HCT116 (cell line): ENCODE measurements at regions not wholly inside any gene's neighbourhood (a gene's known extent, or its start where the extent isn't known, plus 50 kb on each side); places are given as distances from the start of the nearest gene placed in this dataset.

Experiments used
- ATAC-seq: fragments of 200-7000 bp; cut with Tn5 transposase; 2 replicates; pipeline ENCODE4 v1.9.1; 2020; ENCODE audit warnings: mild to moderate bottlenecking, moderate library complexity
- BruUV-seq: library from RNA; stranded (reverse); fragments of 400-500 nt; replicated peaks from 2 replicates; lab custom pipeline; 2021; lab: Mats Ljungman, UMichigan
- CTCF ChIA-PET: fragments of 300-600 bp; sonication (Branson Sonifier 250); formaldehyde crosslinking; loops from one replicate; lab custom pipeline; 2021; ENCODE audit warnings: antibody characterized with exemption; lab: Charles Lee
- POLR2A ChIA-PET: fragments of 300-600, 350-600 bp; sonication (Branson Sonifier 250); formaldehyde crosslinking; loops from one replicate; lab custom pipeline; 2021; ENCODE audit warnings: antibody characterized with exemption; lab: Charles Lee
- RAD21 ChIA-PET, 2 experiments: fragments of 300-600 bp; sonication (Branson Sonifier 250); formaldehyde crosslinking; loops; one replicate each; lab custom pipeline; 2023; ENCODE audit warnings: low total read pairs in 2 of 2; ENCODE audit not compliant: uncharacterized antibody in 2 of 2, unreplicated experiment in 2 of 2, low non-redundant PET in 1 of 2; lab: Charles Lee
- DNase-seq: peaks from one replicate; pipeline ENCODE4 v3.0.0-alpha.2; 2010; ENCODE audit warnings: low read depth, low spot score
- H2AFZ ChIP-seq: fragments of 200-600 bp; shearing (Covaris generic), sonication (generic); 2 replicates; pipeline ENCODE4 v1.6.1; 2017; ENCODE audit warnings: low read depth, mixed run types, mixed read lengths, antibody characterized with exemption, low read length; ENCODE audit not compliant: poor library complexity, severe bottlenecking
- H3K27ac ChIP-seq: 2 replicates; pipeline ENCODE4 v1.5.1; 2012; ENCODE audit warnings: low read depth, low read length
- H3K27me3 ChIP-seq: fragments of 200-600 bp; sonication (generic); 2 replicates; pipeline ENCODE4 v1.6.1; 2016; ENCODE audit warnings: mixed run types, low read length, mixed read lengths; ENCODE audit not compliant: insufficient read depth
- H3K36me3 ChIP-seq, 2 experiments: fragments of 200-500 bp in 1 of 2; fragments of 200-600 bp in 1 of 2; sonication (Bioruptor generic) in 1 of 2; sonication (generic) in 1 of 2; 2 replicates each; pipeline versions ENCODE4 v1.5.1 to v1.6.1; 2014 to 2016; ENCODE audit warnings: low read length in 2 of 2, inconsistent platforms in 1 of 2, mixed read lengths in 1 of 2, mixed run types in 1 of 2; ENCODE audit not compliant: insufficient read depth in 2 of 2, control insufficient read depth in 1 of 2
- H3K4me1 ChIP-seq, 2 experiments: fragments of 200-600 bp in 1 of 2; sonication (generic) in 1 of 2; 2 replicates each; pipeline versions ENCODE4 v1.5.1 to v1.6.1; 2012 to 2017; ENCODE audit warnings: low read length in 2 of 2, inconsistent platforms in 1 of 2, mild to moderate bottlenecking in 1 of 2, mixed read lengths in 1 of 2, mixed run types in 1 of 2, moderate library complexity in 1 of 2; ENCODE audit not compliant: insufficient read depth in 2 of 2, control insufficient read depth in 1 of 2
- H3K4me2 ChIP-seq: fragments of 200-600 bp; sonication (generic); 2 replicates; pipeline ENCODE4 v1.6.1; 2017; ENCODE audit warnings: mixed run types, low read length, mixed read lengths
- H3K4me3 ChIP-seq, 2 experiments: fragments of 200-600 bp in 1 of 2; sonication (generic) in 1 of 2; replicated peaks in 1 of 2; 2 replicates each; pipeline ENCODE4 v1.5.1; 2011 to 2016; ENCODE audit warnings: low read length in 2 of 2, control low read depth in 1 of 2, low read depth in 1 of 2, mild to moderate bottlenecking in 1 of 2, mixed read lengths in 1 of 2, mixed run types in 1 of 2
- H3K79me2 ChIP-seq: fragments of 200-600 bp; sonication (generic); 2 replicates; pipeline ENCODE4 v1.6.1; 2017; ENCODE audit warnings: mild to moderate bottlenecking, mixed run types, low read length, moderate library complexity, mixed read lengths; ENCODE audit not compliant: insufficient read depth
- H3K9ac ChIP-seq: fragments of 200-600 bp; sonication (generic); 2 replicates; pipeline ENCODE4 v1.6.1; 2016; ENCODE audit warnings: low read length, mixed read lengths
- H3K9me2 ChIP-seq: fragments of 200-600 bp; sonication (generic), shearing (Covaris generic); 2 replicates; pipeline ENCODE4 v1.6.1; 2017; ENCODE audit warnings: mixed run types, mild to moderate bottlenecking, moderate library complexity; ENCODE audit not compliant: insufficient read depth
- H3K9me3 ChIP-seq, 2 experiments: fragments of 200-500 bp in 1 of 2; fragments of 200-600 bp in 1 of 2; sonication (Bioruptor generic) in 1 of 2; sonication (generic) in 1 of 2; 2 replicates each; pipeline ENCODE4 v1.6.1; 2014 to 2017; ENCODE audit warnings: low read length in 2 of 2, mixed read lengths in 2 of 2, inconsistent platforms in 1 of 2, low read depth in 1 of 2, mild to moderate bottlenecking in 1 of 2, mixed run types in 1 of 2, moderate library complexity in 1 of 2; ENCODE audit not compliant: control insufficient read depth in 1 of 2, insufficient read depth in 1 of 2
- H4K20me1 ChIP-seq: fragments of 200-600 bp; sonication (generic), shearing (Covaris generic); 2 replicates; pipeline ENCODE4 v1.6.1; 2017; ENCODE audit warnings: mixed run types, mild to moderate bottlenecking, moderate library complexity; ENCODE audit not compliant: insufficient read depth
- CBX3 ChIP-seq: IDR thresholded peaks from 2 replicates; pipeline ENCODE4 v1.6.1; 2012; ENCODE audit warnings: low read depth
- CEBPB ChIP-seq: IDR thresholded peaks from 2 replicates; pipeline ENCODE4 v1.6.1; 2012; ENCODE audit warnings: low read depth
- CTCF ChIP-seq, 3 experiments: fragments of 200-600 bp in 1 of 3; sonication (generic) in 1 of 3; IDR thresholded peaks in 2 of 3; conservative IDR thresholded peaks in 1 of 3; 2 replicates each; pipeline ENCODE4 v1.5.1; 2012 to 2017; ENCODE audit warnings: low read depth in 2 of 3, low read length in 2 of 3, antibody characterized with exemption in 1 of 3, borderline replicate concordance in 1 of 3, control low read depth in 1 of 3, mild to moderate bottlenecking in 1 of 3, mixed read lengths in 1 of 3, mixed run types in 1 of 3, moderate library complexity in 1 of 3; ENCODE audit not compliant: insufficient read depth in 1 of 3
- EGR1 ChIP-seq: IDR thresholded peaks from 2 replicates; pipeline ENCODE4 v1.6.1; 2012; ENCODE audit warnings: low read depth
- ELF1 ChIP-seq: IDR thresholded peaks from 2 replicates; pipeline ENCODE4 v1.6.1; 2012; ENCODE audit warnings: low read depth, borderline replicate concordance
- EZH2phosphoT487 ChIP-seq: fragments of 200-600 bp; IDR thresholded peaks from 2 replicates; pipeline ENCODE4 v1.6.1; 2018; ENCODE audit warnings: antibody characterized with exemption, borderline replicate concordance
- FOSL1 ChIP-seq: IDR thresholded peaks from 2 replicates; pipeline ENCODE4 v1.6.1; 2012; ENCODE audit warnings: low read depth
- JUND ChIP-seq: IDR thresholded peaks from 2 replicates; pipeline ENCODE4 v1.6.1; 2012
- MAX ChIP-seq: IDR thresholded peaks from 2 replicates; pipeline ENCODE4 v1.6.1; 2012
- POLR2A ChIP-seq: IDR thresholded peaks from 2 replicates; pipeline ENCODE4 v1.7.0; 2011; ENCODE audit warnings: borderline replicate concordance; ENCODE audit not compliant: insufficient read depth, insufficient read length; ENCODE audit errors: extremely low read depth
- POLR2AphosphoS5 ChIP-seq: IDR thresholded peaks from 2 replicates; pipeline ENCODE4 v1.6.1; 2011; ENCODE audit warnings: mild to moderate bottlenecking, low read depth, low read length, moderate library complexity
- RAD21 ChIP-seq: IDR thresholded peaks from 2 replicates; pipeline ENCODE4 v1.6.1; 2012; ENCODE audit warnings: low read depth, mild to moderate bottlenecking
- SIN3A ChIP-seq: IDR thresholded peaks from 2 replicates; pipeline ENCODE4 v1.6.1; 2012; ENCODE audit warnings: low read depth
- SRF ChIP-seq: IDR thresholded peaks from 2 replicates; pipeline ENCODE4 v1.6.1; 2012; ENCODE audit warnings: low read depth
- TCF7L2 ChIP-seq: IDR thresholded peaks from 2 replicates; pipeline ENCODE4 v1.7.0; 2011; ENCODE audit warnings: borderline replicate concordance, inconsistent platforms; ENCODE audit not compliant: insufficient read depth, insufficient read length; ENCODE audit errors: extremely low read depth
- ZNF274 ChIP-seq: fragments of 200-500 bp; sonication (Bioruptor generic); IDR thresholded peaks from 2 replicates; pipeline ENCODE4 v1.6.1; 2014; ENCODE audit warnings: mild to moderate bottlenecking, low read depth, low read length, inconsistent platforms
- intact Hi-C: fragments of 100-400 bp; cut with micrococcal nuclease; formaldehyde crosslinking; loops from 2 replicates; pipeline ENCODE4 v1.10.0; 2022
- TF ChIP-seq, protein P1 (sequence below): IDR thresholded peaks from 2 replicates; pipeline ENCODE4 v1.6.1; 2012; ENCODE audit warnings: low read depth
- TF ChIP-seq, protein P2 (sequence below): IDR thresholded peaks from 2 replicates; pipeline ENCODE4 v1.6.1; 2011; ENCODE audit warnings: mild to moderate bottlenecking, low read length, moderate library complexity; ENCODE audit not compliant: insufficient replicate concordance; ENCODE audit errors: extremely low read depth

DNA sequence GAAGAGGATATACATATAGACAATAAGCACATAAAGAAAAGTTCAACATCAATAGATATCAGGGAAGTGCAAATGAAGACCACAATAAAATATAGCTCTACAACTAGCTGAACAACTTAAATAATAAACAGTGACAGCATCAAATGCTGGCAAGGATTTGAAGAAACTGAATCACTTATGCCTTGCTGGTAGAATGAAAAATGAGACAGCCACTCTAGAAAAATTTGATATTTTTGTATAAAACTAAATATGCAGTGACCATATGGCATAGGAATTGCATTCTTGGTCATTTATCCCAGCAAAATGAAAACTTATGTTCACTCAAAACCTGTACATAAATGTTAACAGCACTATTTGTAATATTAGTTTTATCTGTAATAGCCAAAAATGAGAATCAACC, 1102.0 kb downstream of the C4orf33 start:
- H3K36me3 ChIP-seq, result no peaks in the 10 kb centered on the region
- H4K20me1 ChIP-seq, result no peaks in the 10 kb centered on the region
- intact Hi-C loops, result no loop called here
- peaks cover 4 to 9% of the 10 kb centered on the region in 2 experiments; a peak in 3 of 4 replicates for H3K9me3 ChIP-seq
- no peak overlapping the region for H2AFZ ChIP-seq
- no peak overlapping the region for H3K9ac ChIP-seq
- H3K27ac ChIP-seq, result no peak overlapping the region
- no TSS peak for BruUV-seq
- RAD21 ChIA-PET, result no interaction called here
- no peak overlapping the region for H3K4me3 ChIP-seq
- no peaks in the 10 kb centered on the region for H3K27me3 ChIP-seq
- DNase-seq (no peak), ATAC-seq (no peak)
- no peak for TF ChIP-seq SRF
- no peak for TF ChIP-seq POLR2A
- TF ChIP-seq POLR2AphosphoS5, result no peak
- TF ChIP-seq ZNF274, result no peak
- no peak for TF ChIP-seq EZH2phosphoT487
- no peak for TF ChIP-seq JUND
- TF ChIP-seq RAD21, result no peak
- no peak for TF ChIP-seq SIN3A
- no peak for TF ChIP-seq TCF7L2
- no peak for TF ChIP-seq FOSL1
- TF ChIP-seq MAX, result no peak
- TF ChIP-seq, protein P1, sequence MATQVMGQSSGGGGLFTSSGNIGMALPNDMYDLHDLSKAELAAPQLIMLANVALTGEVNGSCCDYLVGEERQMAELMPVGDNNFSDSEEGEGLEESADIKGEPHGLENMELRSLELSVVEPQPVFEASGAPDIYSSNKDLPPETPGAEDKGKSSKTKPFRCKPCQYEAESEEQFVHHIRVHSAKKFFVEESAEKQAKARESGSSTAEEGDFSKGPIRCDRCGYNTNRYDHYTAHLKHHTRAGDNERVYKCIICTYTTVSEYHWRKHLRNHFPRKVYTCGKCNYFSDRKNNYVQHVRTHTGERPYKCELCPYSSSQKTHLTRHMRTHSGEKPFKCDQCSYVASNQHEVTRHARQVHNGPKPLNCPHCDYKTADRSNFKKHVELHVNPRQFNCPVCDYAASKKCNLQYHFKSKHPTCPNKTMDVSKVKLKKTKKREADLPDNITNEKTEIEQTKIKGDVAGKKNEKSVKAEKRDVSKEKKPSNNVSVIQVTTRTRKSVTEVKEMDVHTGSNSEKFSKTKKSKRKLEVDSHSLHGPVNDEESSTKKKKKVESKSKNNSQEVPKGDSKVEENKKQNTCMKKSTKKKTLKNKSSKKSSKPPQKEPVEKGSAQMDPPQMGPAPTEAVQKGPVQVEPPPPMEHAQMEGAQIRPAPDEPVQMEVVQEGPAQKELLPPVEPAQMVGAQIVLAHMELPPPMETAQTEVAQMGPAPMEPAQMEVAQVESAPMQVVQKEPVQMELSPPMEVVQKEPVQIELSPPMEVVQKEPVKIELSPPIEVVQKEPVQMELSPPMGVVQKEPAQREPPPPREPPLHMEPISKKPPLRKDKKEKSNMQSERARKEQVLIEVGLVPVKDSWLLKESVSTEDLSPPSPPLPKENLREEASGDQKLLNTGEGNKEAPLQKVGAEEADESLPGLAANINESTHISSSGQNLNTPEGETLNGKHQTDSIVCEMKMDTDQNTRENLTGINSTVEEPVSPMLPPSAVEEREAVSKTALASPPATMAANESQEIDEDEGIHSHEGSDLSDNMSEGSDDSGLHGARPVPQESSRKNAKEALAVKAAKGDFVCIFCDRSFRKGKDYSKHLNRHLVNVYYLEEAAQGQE, result no peak
- no peak for TF ChIP-seq CEBPB
- TF ChIP-seq, protein P2, sequence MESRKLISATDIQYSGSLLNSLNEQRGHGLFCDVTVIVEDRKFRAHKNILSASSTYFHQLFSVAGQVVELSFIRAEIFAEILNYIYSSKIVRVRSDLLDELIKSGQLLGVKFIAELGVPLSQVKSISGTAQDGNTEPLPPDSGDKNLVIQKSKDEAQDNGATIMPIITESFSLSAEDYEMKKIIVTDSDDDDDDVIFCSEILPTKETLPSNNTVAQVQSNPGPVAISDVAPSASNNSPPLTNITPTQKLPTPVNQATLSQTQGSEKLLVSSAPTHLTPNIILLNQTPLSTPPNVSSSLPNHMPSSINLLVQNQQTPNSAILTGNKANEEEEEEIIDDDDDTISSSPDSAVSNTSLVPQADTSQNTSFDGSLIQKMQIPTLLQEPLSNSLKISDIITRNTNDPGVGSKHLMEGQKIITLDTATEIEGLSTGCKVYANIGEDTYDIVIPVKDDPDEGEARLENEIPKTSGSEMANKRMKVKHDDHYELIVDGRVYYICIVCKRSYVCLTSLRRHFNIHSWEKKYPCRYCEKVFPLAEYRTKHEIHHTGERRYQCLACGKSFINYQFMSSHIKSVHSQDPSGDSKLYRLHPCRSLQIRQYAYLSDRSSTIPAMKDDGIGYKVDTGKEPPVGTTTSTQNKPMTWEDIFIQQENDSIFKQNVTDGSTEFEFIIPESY, result no peak
- no peak for TF ChIP-seq EGR1
- no peak for TF ChIP-seq ELF1
- TF ChIP-seq CBX3, result no peak
- no peak for TF ChIP-seq CTCF (IDR thresholded peaks at IDR 0.05 in 2 of 3, conservative IDR thresholded peaks at IDR 0.05 in 1 of 3; ENCODE audit: borderline replicate concordance in 1 of 3, insufficient read depth in 1 of 3, low read depth in 2 of 3, low read length in 2 of 3)
- no peak overlapping the region for H3K4me2 ChIP-seq
- POLR2A ChIA-PET, result no interaction called here
- no peaks in the 10 kb centered on the region for H3K79me2 ChIP-seq
- no peaks in the 10 kb centered on the region for H3K4me1 ChIP-seq
- CTCF ChIA-PET, result no interaction called here
- no peaks in the 10 kb centered on the region for H3K9me2 ChIP-seq
